Activated CD4-positive, CD25-positive, alpha-beta regulatory T cell treated with anti-CD3 and anti-CD28 coated beads, Interleukin-2, amount 50 U/mL, for 72 hours (primary cell): ENCODE measurements at regions not wholly inside any gene's neighbourhood (a gene's known extent, or its start where the extent isn't known, plus 50 kb on each side); places are given as distances from the start of the nearest gene placed in this dataset.

Source experiments
- DNase-seq: peaks from one replicate; pipeline ENCODE4 v3.0.0; 2021

- DNase-seq = no peak
These were observed 90.0 kb upstream of the CLMN start for GRCh38 chr14:95409477-95410272.

GRCh38 chr14:95408731-95409476 is 89.2 kb upstream of the CLMN start:
- no peak for DNase-seq

- no peak for DNase-seq
These were observed 87.6 kb upstream of the CLMN start for GRCh38 chr14:95407354-95407753.

GRCh38 chr14:95406756-95407277 is 87.1 kb upstream of the CLMN start:
- DNase-seq = no peak

- no peak for DNase-seq
These were observed 84.9 kb upstream of the CLMN start for GRCh38 chr14:95404583-95404982.

GRCh38 chr14:95402578-95402977 is 82.9 kb upstream of the CLMN start:
- no peak for DNase-seq

GRCh38 chr14:95402176-95402575 is 82.5 kb upstream of the CLMN start:
- DNase-seq = no peak

- DNase-seq = no peak
These were observed 79.2 kb upstream of the CLMN start for GRCh38 chr14:95398630-95399547.

GRCh38 chr14:95397325-95397724 is 77.6 kb upstream of the CLMN start:
- DNase-seq = no peak

- DNase-seq = no peak
These were observed 76.5 kb upstream of the CLMN start for GRCh38 chr14:95396221-95396620.

- DNase-seq = no peak
These were observed 75.5 kb upstream of the CLMN start for GRCh38 chr14:95395098-95395737.

- no peak for DNase-seq
These were observed 74.8 kb upstream of the CLMN start for GRCh38 chr14:95394297-95395097.

GRCh38 chr14:95392841-95393240 is 73.1 kb upstream of the CLMN start:
- no peak for DNase-seq

- no peak for DNase-seq
These were observed 71.6 kb upstream of the CLMN start for GRCh38 chr14:95391331-95391730.

GRCh38 chr14:95389471-95390011 is 69.8 kb upstream of the CLMN start:
- no peak for DNase-seq

- no peak for DNase-seq
These were observed 69.0 kb upstream of the CLMN start for GRCh38 chr14:95388699-95389098.

- no peak for DNase-seq
These were observed 68.2 kb upstream of the CLMN start for GRCh38 chr14:95387826-95388445.

GRCh38 chr14:95386536-95387095 is 66.9 kb upstream of the CLMN start:
- no peak for DNase-seq

- no peak for DNase-seq
These were observed 66.0 kb upstream of the CLMN start for GRCh38 chr14:95385701-95386100.

- no peak for DNase-seq
These were observed 63.0 kb upstream of the CLMN start for GRCh38 chr14:95382747-95383146.

- DNase-seq = no peak
These were observed 62.0 kb upstream of the CLMN start for GRCh38 chr14:95381726-95382125.
